Neural cell (in vitro differentiated cells): ENCODE measurements at regions not wholly inside any gene's neighbourhood (a gene's known extent, or its start where the extent isn't known, plus 50 kb on each side); places are given as distances from the start of the nearest gene placed in this dataset.

Source experiments
- H2AFZ ChIP-seq: fragments of 200-600, 300-800 bp; sonication (generic), shearing (Covaris generic); 2 replicates; pipeline ENCODE4 v1.6.0; 2014; ENCODE audit warnings: low read depth, mild to moderate bottlenecking, antibody characterized with exemption, low read length, moderate library complexity
- H3F3A ChIP-seq: fragments of 200-600 bp; shearing (Covaris generic); 2 replicates; pipeline ENCODE4 v1.6.1; 2016; ENCODE audit warnings: mild to moderate bottlenecking, moderate library complexity, mixed read lengths, antibody characterized with exemption, low read length; ENCODE audit not compliant: insufficient read depth, poor library complexity, severe bottlenecking
- H3K27ac ChIP-seq: fragments of 200-600, 300-800 bp; sonication (generic), shearing (Covaris generic); 2 replicates; pipeline ENCODE4 v1.5.1; 2014; ENCODE audit warnings: mild to moderate bottlenecking, low read length, moderate library complexity
- H3K27me3 ChIP-seq: fragments of 300-800, 200-600 bp; sonication (generic), shearing (Covaris generic); 2 replicates; pipeline ENCODE4 v1.6.0; 2014; ENCODE audit warnings: mild to moderate bottlenecking, low read depth, low read length, moderate library complexity; ENCODE audit not compliant: insufficient read depth
- H3K36me3 ChIP-seq: fragments of 300-800, 200-600 bp; sonication (generic), shearing (Covaris generic); 2 replicates; pipeline ENCODE4 v1.5.1; 2014; ENCODE audit warnings: mild to moderate bottlenecking, antibody characterized with exemption, low read length, moderate library complexity; ENCODE audit not compliant: insufficient read depth
- H3K4me2 ChIP-seq: fragments of 300-800, 200-600 bp; sonication (generic), shearing (Covaris generic); 2 replicates; pipeline ENCODE4 v1.6.0; 2014; ENCODE audit warnings: mild to moderate bottlenecking, low read length
- H3K4me3 ChIP-seq: fragments of 300-800, 200-600 bp; sonication (generic), shearing (Covaris generic); 2 replicates; pipeline ENCODE4 v1.5.1; 2014; ENCODE audit warnings: mild to moderate bottlenecking, low read length, moderate library complexity
- H3K79me2 ChIP-seq: fragments of 200-600 bp; shearing (Covaris generic); replicated peaks from 2 replicates; pipeline ENCODE4 v1.6.0; 2014; ENCODE audit warnings: mild to moderate bottlenecking, low read length, moderate library complexity; ENCODE audit not compliant: insufficient read depth
- H3K9ac ChIP-seq: fragments of 300-800, 200-600 bp; sonication (generic), shearing (Covaris generic); 2 replicates; pipeline ENCODE4 v1.6.1; 2016; ENCODE audit warnings: mild to moderate bottlenecking, low read length, mixed read lengths
- H3K9me2 ChIP-seq: fragments of 200-600 bp; shearing (Covaris generic); 2 replicates; pipeline ENCODE4 v1.6.1; 2016; ENCODE audit warnings: mild to moderate bottlenecking, low read length, mixed read lengths; ENCODE audit not compliant: insufficient read depth
- H3K9me3 ChIP-seq: fragments of 200-600, 300-800 bp; sonication (generic), shearing (Covaris generic); 2 replicates; pipeline ENCODE4 v1.6.1; 2016; ENCODE audit warnings: mild to moderate bottlenecking, mixed run types, low read length, moderate library complexity, mixed read lengths
- H4K20me1 ChIP-seq: fragments of 200-600 bp; shearing (Covaris generic); 2 replicates; pipeline ENCODE4 v1.6.1; 2016; ENCODE audit warnings: mild to moderate bottlenecking, mixed run types; ENCODE audit not compliant: insufficient read depth
- CTCF ChIP-seq: fragments of 450-650 bp; IDR thresholded peaks from 2 replicates; pipeline ENCODE4 v1.5.1; 2014; ENCODE audit warnings: antibody characterized with exemption, mild to moderate bottlenecking, moderate library complexity; ENCODE audit not compliant: poor library complexity, severe bottlenecking
- EP300 ChIP-seq: fragments of 450-650 bp; conservative IDR thresholded peaks from 2 replicates; pipeline ENCODE4 v1.6.1; 2014; ENCODE audit warnings: antibody characterized with exemption, mild to moderate bottlenecking, moderate library complexity; ENCODE audit not compliant: poor library complexity, severe bottlenecking
- EZH2 ChIP-seq: fragments of 200-600, 300-800 bp; shearing (Covaris generic), sonication (generic); IDR thresholded peaks from 2 replicates; pipeline ENCODE4 v1.6.1; 2014; ENCODE audit warnings: antibody characterized with exemption, low read length, borderline replicate concordance, mild to moderate bottlenecking; ENCODE audit not compliant: insufficient read depth, poor library complexity, severe bottlenecking
- MXI1 ChIP-seq: fragments of 450-650 bp; conservative IDR thresholded peaks from 2 replicates; pipeline ENCODE4 v1.6.1; 2014; ENCODE audit warnings: antibody characterized with exemption, mild to moderate bottlenecking; ENCODE audit not compliant: poor library complexity, severe bottlenecking
- POLR2AphosphoS5 ChIP-seq: IDR thresholded peaks from 2 replicates; pipeline ENCODE4 v1.6.1; 2012
- RAD21 ChIP-seq: fragments of 450-650 bp; conservative IDR thresholded peaks from 2 replicates; pipeline ENCODE4 v1.6.1; 2014; ENCODE audit warnings: antibody characterized with exemption, mild to moderate bottlenecking, moderate library complexity
- REST ChIP-seq: IDR thresholded peaks from 2 replicates; pipeline ENCODE4 v1.6.1; 2012; ENCODE audit warnings: borderline replicate concordance
- SMC3 ChIP-seq: fragments of 450-650 bp; conservative IDR thresholded peaks from 2 replicates; pipeline ENCODE4 v1.6.1; 2014; ENCODE audit warnings: antibody characterized with exemption, mild to moderate bottlenecking, moderate library complexity; ENCODE audit not compliant: poor library complexity
- TAF1 ChIP-seq: IDR thresholded peaks from 2 replicates; pipeline ENCODE4 v1.6.1; 2012; ENCODE audit warnings: low read depth

- H3K79me2 ChIP-seq = no peaks in the 10 kb centered on the region
- H3K9ac ChIP-seq = no peak overlapping the region
- H3K9me3 ChIP-seq = no peaks in the 10 kb centered on the region
- no peaks in the 10 kb centered on the region for H3K9me2 ChIP-seq
- no peak overlapping the region for H3K4me3 ChIP-seq
- no peaks in the 10 kb centered on the region for H3K36me3 ChIP-seq
- H4K20me1 ChIP-seq = no peaks in the 10 kb centered on the region
- H3F3A ChIP-seq = peaks cover 6% of the 10 kb centered on the region
- no peak overlapping the region for H3K4me2 ChIP-seq
- peak overlapping the region; percentile 39 for H3K27ac ChIP-seq
- H3K27me3 ChIP-seq = no peaks in the 10 kb centered on the region
- H2AFZ ChIP-seq = no peak overlapping the region
- TF ChIP-seq REST (no peak), CTCF (no peak), EZH2 (no peak), EP300 (no peak), SMC3 (no peak), RAD21 (no peak), TAF1 (no peak), MXI1 (no peak), POLR2AphosphoS5 (no peak)
These were observed 825.3 kb downstream of the TRIB2 start for GRCh38 chr2:13542061-13542460.

GRCh38 chr2:13542642-13543041 is 825.9 kb downstream of the TRIB2 start:
- H3K4me2 ChIP-seq = no peak overlapping the region
- no peaks in the 10 kb centered on the region for H3K36me3 ChIP-seq
- peaks cover 6% of the 10 kb centered on the region for H3F3A ChIP-seq
- no peaks in the 10 kb centered on the region for H4K20me1 ChIP-seq
- H3K27me3 ChIP-seq = no peaks in the 10 kb centered on the region
- peak; percentile 48 for TF ChIP-seq MXI1
- TF ChIP-seq TAF1 = no peak
- peak; percentile 99 for TF ChIP-seq EP300
- peak; percentile 76 for TF ChIP-seq POLR2AphosphoS5
- TF ChIP-seq RAD21 = peak; percentile 56
- TF ChIP-seq REST = peak; percentile 34
- TF ChIP-seq CTCF = peak; percentile 31
- TF ChIP-seq EZH2 = no peak
- TF ChIP-seq SMC3 = peak; percentile 44
- no peaks in the 10 kb centered on the region for H3K79me2 ChIP-seq
- peak overlapping the region; percentile 44 for H3K27ac ChIP-seq
- H3K9ac ChIP-seq = no peak overlapping the region
- H3K4me3 ChIP-seq = no peak overlapping the region
- H3K9me3 ChIP-seq = no peaks in the 10 kb centered on the region
- H3K9me2 ChIP-seq = no peaks in the 10 kb centered on the region
- no peak overlapping the region for H2AFZ ChIP-seq
